H1 (cell line): ENCODE measurements at regions not wholly inside any gene's neighbourhood (a gene's known extent, or its start where the extent isn't known, plus 50 kb on each side); places are given as distances from the start of the nearest gene placed in this dataset.

Experiments used
- CBX5 ChIP-seq: fragments of 300-800, 300-1000 bp; sonication (generic); IDR thresholded peaks from 2 replicates; pipeline ENCODE4 v1.7.1; 2016; ENCODE audit warnings: antibody characterized with exemption, low read length, low read depth
- EP300 ChIP-seq, 2 experiments: IDR thresholded peaks; 1 replicate in 1 of 2; 2 replicates in 1 of 2; pipeline ENCODE4 v1.6.1; 2011 to 2012; ENCODE audit warnings: low read depth in 2 of 2, low read length in 2 of 2, mild to moderate bottlenecking in 2 of 2, borderline replicate concordance in 1 of 2, inconsistent platforms in 1 of 2, moderate library complexity in 1 of 2
- GABPA ChIP-seq: IDR thresholded peaks from 2 replicates; pipeline ENCODE4 v1.6.1; 2011; ENCODE audit warnings: mild to moderate bottlenecking, low read length, moderate library complexity, borderline replicate concordance; ENCODE audit not compliant: insufficient read depth
- HDAC6 ChIP-seq: IDR thresholded peaks from one replicate; pipeline ENCODE4 v1.7.1; 2012; ENCODE audit warnings: low read depth, mild to moderate bottlenecking, inconsistent platforms, low read length, moderate library complexity
- KDM4A ChIP-seq: IDR thresholded peaks from one replicate; pipeline ENCODE4 v1.7.1; 2012; ENCODE audit warnings: low read depth, mild to moderate bottlenecking, moderate library complexity, low read length, inconsistent platforms; ENCODE audit not compliant: severe bottlenecking
- MAFK ChIP-seq: IDR thresholded peaks from 2 replicates; pipeline ENCODE4 v1.6.1; 2012; ENCODE audit warnings: low read depth, mild to moderate bottlenecking, improper control_type of control experiment, low read length
- MAX ChIP-seq: IDR thresholded peaks from 2 replicates; pipeline ENCODE4 v1.6.1; 2012; ENCODE audit warnings: inconsistent platforms
- POLR2A ChIP-seq, 2 experiments: IDR thresholded peaks; 1 replicate in 1 of 2; 2 replicates in 1 of 2; pipeline ENCODE4 v1.6.1; 2011; ENCODE audit warnings: low read depth in 2 of 2, low read length in 2 of 2, mild to moderate bottlenecking in 2 of 2; ENCODE audit errors: control extremely low read depth in 1 of 2
- SP4 ChIP-seq: IDR thresholded peaks from 2 replicates; pipeline ENCODE4 v1.6.1; 2012; ENCODE audit warnings: low read length, inconsistent platforms
- SUZ12 ChIP-seq: fragments of 200-600 bp; sonication (generic); IDR thresholded peaks from 2 replicates; pipeline ENCODE4 v1.6.1; 2012; ENCODE audit warnings: mild to moderate bottlenecking, inconsistent platforms, low read length, moderate library complexity, mixed read lengths
- TBP ChIP-seq: IDR thresholded peaks from 2 replicates; pipeline ENCODE4 v1.6.1; 2011; ENCODE audit warnings: low read depth, low read length, improper control_type of control experiment
- TF ChIP-seq, protein P1 (sequence below): fragments of 300-600 bp; sonication (generic); IDR thresholded peaks from 2 replicates; pipeline ENCODE4 v1.7.1; 2012; ENCODE audit warnings: low read length, moderate library complexity, mild to moderate bottlenecking, inconsistent platforms; ENCODE audit not compliant: insufficient replicate concordance

DNA sequence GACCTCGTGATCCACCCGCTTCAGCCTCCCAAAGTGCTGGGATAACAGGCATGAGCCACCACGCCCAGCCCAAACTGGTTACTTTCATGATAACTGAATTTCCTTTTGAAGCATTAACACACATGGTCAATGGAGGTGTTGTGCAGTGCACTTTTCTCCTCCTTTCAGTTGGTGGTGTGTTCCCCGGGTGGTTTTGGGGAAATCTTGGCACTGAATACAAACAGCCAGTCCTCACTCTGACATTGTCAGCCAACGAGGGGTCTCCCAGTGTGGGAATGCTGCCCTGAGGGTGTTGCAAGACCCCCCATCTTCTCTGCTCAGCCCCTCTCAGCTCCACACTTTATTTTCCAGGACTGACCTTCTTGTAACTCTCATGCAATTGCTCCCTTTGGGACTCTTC lies 70.5 kb downstream of the SOX9 start (continued):
- TF ChIP-seq, protein P1, sequence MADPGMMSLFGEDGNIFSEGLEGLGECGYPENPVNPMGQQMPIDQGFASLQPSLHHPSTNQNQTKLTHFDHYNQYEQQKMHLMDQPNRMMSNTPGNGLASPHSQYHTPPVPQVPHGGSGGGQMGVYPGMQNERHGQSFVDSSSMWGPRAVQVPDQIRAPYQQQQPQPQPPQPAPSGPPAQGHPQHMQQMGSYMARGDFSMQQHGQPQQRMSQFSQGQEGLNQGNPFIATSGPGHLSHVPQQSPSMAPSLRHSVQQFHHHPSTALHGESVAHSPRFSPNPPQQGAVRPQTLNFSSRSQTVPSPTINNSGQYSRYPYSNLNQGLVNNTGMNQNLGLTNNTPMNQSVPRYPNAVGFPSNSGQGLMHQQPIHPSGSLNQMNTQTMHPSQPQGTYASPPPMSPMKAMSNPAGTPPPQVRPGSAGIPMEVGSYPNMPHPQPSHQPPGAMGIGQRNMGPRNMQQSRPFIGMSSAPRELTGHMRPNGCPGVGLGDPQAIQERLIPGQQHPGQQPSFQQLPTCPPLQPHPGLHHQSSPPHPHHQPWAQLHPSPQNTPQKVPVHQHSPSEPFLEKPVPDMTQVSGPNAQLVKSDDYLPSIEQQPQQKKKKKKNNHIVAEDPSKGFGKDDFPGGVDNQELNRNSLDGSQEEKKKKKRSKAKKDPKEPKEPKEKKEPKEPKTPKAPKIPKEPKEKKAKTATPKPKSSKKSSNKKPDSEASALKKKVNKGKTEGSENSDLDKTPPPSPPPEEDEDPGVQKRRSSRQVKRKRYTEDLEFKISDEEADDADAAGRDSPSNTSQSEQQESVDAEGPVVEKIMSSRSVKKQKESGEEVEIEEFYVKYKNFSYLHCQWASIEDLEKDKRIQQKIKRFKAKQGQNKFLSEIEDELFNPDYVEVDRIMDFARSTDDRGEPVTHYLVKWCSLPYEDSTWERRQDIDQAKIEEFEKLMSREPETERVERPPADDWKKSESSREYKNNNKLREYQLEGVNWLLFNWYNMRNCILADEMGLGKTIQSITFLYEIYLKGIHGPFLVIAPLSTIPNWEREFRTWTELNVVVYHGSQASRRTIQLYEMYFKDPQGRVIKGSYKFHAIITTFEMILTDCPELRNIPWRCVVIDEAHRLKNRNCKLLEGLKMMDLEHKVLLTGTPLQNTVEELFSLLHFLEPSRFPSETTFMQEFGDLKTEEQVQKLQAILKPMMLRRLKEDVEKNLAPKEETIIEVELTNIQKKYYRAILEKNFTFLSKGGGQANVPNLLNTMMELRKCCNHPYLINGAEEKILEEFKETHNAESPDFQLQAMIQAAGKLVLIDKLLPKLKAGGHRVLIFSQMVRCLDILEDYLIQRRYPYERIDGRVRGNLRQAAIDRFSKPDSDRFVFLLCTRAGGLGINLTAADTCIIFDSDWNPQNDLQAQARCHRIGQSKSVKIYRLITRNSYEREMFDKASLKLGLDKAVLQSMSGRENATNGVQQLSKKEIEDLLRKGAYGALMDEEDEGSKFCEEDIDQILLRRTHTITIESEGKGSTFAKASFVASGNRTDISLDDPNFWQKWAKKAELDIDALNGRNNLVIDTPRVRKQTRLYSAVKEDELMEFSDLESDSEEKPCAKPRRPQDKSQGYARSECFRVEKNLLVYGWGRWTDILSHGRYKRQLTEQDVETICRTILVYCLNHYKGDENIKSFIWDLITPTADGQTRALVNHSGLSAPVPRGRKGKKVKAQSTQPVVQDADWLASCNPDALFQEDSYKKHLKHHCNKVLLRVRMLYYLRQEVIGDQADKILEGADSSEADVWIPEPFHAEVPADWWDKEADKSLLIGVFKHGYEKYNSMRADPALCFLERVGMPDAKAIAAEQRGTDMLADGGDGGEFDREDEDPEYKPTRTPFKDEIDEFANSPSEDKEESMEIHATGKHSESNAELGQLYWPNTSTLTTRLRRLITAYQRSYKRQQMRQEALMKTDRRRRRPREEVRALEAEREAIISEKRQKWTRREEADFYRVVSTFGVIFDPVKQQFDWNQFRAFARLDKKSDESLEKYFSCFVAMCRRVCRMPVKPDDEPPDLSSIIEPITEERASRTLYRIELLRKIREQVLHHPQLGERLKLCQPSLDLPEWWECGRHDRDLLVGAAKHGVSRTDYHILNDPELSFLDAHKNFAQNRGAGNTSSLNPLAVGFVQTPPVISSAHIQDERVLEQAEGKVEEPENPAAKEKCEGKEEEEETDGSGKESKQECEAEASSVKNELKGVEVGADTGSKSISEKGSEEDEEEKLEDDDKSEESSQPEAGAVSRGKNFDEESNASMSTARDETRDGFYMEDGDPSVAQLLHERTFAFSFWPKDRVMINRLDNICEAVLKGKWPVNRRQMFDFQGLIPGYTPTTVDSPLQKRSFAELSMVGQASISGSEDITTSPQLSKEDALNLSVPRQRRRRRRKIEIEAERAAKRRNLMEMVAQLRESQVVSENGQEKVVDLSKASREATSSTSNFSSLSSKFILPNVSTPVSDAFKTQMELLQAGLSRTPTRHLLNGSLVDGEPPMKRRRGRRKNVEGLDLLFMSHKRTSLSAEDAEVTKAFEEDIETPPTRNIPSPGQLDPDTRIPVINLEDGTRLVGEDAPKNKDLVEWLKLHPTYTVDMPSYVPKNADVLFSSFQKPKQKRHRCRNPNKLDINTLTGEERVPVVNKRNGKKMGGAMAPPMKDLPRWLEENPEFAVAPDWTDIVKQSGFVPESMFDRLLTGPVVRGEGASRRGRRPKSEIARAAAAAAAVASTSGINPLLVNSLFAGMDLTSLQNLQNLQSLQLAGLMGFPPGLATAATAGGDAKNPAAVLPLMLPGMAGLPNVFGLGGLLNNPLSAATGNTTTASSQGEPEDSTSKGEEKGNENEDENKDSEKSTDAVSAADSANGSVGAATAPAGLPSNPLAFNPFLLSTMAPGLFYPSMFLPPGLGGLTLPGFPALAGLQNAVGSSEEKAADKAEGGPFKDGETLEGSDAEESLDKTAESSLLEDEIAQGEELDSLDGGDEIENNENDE: no peak
- TF ChIP-seq SUZ12 (no peak), EP300 (IDR thresholded peaks at IDR 0.05; ENCODE audit: borderline replicate concordance in 1 of 2, low read depth in 2 of 2, low read length in 2 of 2) (no peak), TBP (no peak), POLR2A (IDR thresholded peaks at IDR 0.05; ENCODE audit: control extremely low read depth in 1 of 2, low read depth in 2 of 2, low read length in 2 of 2) (no peak), HDAC6 (no peak), MAFK (no peak), CBX5 (no peak), SP4 (no peak), GABPA (no peak), KDM4A (no peak), MAX (no peak)
